SK-N-SH treated with all-trans-retinoic acid at 6 μM for 48 hours (cell line): ENCODE measurements at regions not wholly inside any gene's neighbourhood (a gene's known extent, or its start where the extent isn't known, plus 50 kb on each side); places are given as distances from the start of the nearest gene placed in this dataset.
"Not testable (repeated sequence)": the region's sequence is repeated elsewhere in the genome, so short reads cannot be mapped to it uniquely, and the experiment has no call there.

ENCODE experiments used
- ATAC-seq: fragments of 200-7000 bp; cut with Tn5 transposase; 3 replicates; pipeline ENCODE4 v1.9.1; 2020; ENCODE audit warnings: mild to moderate bottlenecking, moderate library complexity
- BACH2 ChIP-seq: fragments of 250-450 bp; sonication (Bioruptor Pico); IDR thresholded peaks from 2 replicates; pipeline ENCODE4 v1.9.0; 2021; ENCODE audit warnings: mild to moderate bottlenecking, borderline replicate concordance
- CSDC2 ChIP-seq: fragments of 250-450 bp; sonication (Bioruptor Pico); IDR thresholded peaks from 2 replicates; pipeline ENCODE4 v1.5.0; 2020; ENCODE audit warnings: mild to moderate bottlenecking, moderate library complexity
- ESRRG ChIP-seq: fragments of 250-450 bp; sonication (Bioruptor Pico); IDR thresholded peaks from 2 replicates; pipeline ENCODE4 v1.6.1; 2021; ENCODE audit warnings: mild to moderate bottlenecking
- GLIS3 ChIP-seq: fragments of 250-450 bp; sonication (Bioruptor Pico); IDR thresholded peaks from 2 replicates; pipeline ENCODE4 v1.5.0; 2020; ENCODE audit warnings: mild to moderate bottlenecking, moderate library complexity
- ISL1 ChIP-seq: fragments of 250-450 bp; sonication (Bioruptor Pico); IDR thresholded peaks from 2 replicates; pipeline ENCODE4 v2.1.2; 2022; ENCODE audit warnings: mild to moderate bottlenecking, moderate library complexity
- OSR1 ChIP-seq: fragments of 250-450 bp; sonication (Bioruptor Pico); IDR thresholded peaks from 2 replicates; pipeline ENCODE4 v1.8.0; 2022; ENCODE audit warnings: moderate library complexity, mild to moderate bottlenecking, inconsistent platforms
- PPARA ChIP-seq: fragments of 250-450 bp; sonication (Bioruptor Pico); IDR thresholded peaks from 2 replicates; pipeline ENCODE4 v1.5.0; 2020; ENCODE audit warnings: mild to moderate bottlenecking, borderline replicate concordance
- RARB ChIP-seq: fragments of 250-450 bp; sonication (Bioruptor Pico); IDR thresholded peaks from 2 replicates; pipeline ENCODE4 v1.8.0; 2021; ENCODE audit warnings: mild to moderate bottlenecking, moderate library complexity
- SNAI2 ChIP-seq: fragments of 250-450 bp; sonication (Bioruptor Pico); IDR thresholded peaks from 2 replicates; pipeline ENCODE4 v1.5.0; 2020; ENCODE audit warnings: mild to moderate bottlenecking, moderate library complexity
- TCF4 ChIP-seq: fragments of 250-450 bp; sonication (Bioruptor Pico); IDR thresholded peaks from 2 replicates; pipeline ENCODE4 v1.8.0; 2021; ENCODE audit warnings: mild to moderate bottlenecking, moderate library complexity, borderline replicate concordance
- TOX ChIP-seq: fragments of 250-450 bp; sonication (Bioruptor Pico); IDR thresholded peaks from 2 replicates; pipeline ENCODE4 v1.8.0; 2021; ENCODE audit warnings: mild to moderate bottlenecking, moderate library complexity, borderline replicate concordance
- ZC3H10 ChIP-seq: fragments of 250-450 bp; sonication (Bioruptor Pico); IDR thresholded peaks from 2 replicates; pipeline ENCODE4 v1.5.1; 2021; ENCODE audit warnings: mild to moderate bottlenecking, moderate library complexity
- ZFP3 ChIP-seq: fragments of 250-450 bp; sonication (Bioruptor Pico); IDR thresholded peaks from 2 replicates; pipeline ENCODE4 v1.5.0; 2020; ENCODE audit warnings: mild to moderate bottlenecking, moderate library complexity
- ZFP30 ChIP-seq: fragments of 450-650 bp; formaldehyde crosslinking; IDR thresholded peaks from 2 replicates; pipeline ENCODE4 v1.5.0; 2022; ENCODE audit warnings: mild to moderate bottlenecking, moderate library complexity
- ZNF565 ChIP-seq: fragments of 450-650 bp; formaldehyde crosslinking; conservative IDR thresholded peaks from 2 replicates; pipeline ENCODE4 v1.5.0; 2020; ENCODE audit warnings: low read depth, mild to moderate bottlenecking, moderate library complexity
- ZNF70 ChIP-seq: fragments of 450-650 bp; formaldehyde crosslinking; IDR thresholded peaks from 2 replicates; pipeline ENCODE4 v1.5.0; 2020; ENCODE audit warnings: mild to moderate bottlenecking, moderate library complexity
- ZNF8 ChIP-seq: fragments of 450-650 bp; formaldehyde crosslinking; IDR thresholded peaks from 2 replicates; pipeline ENCODE4 v1.5.0; 2020; ENCODE audit warnings: mild to moderate bottlenecking, moderate library complexity
- TF ChIP-seq, protein P1 (sequence below): fragments of 250-450 bp; sonication (Bioruptor Pico); IDR thresholded peaks from 2 replicates; pipeline ENCODE4 v1.5.0; 2020; ENCODE audit warnings: mild to moderate bottlenecking, moderate library complexity
- TF ChIP-seq, protein P2 (sequence below): fragments of 250-450 bp; sonication (Bioruptor Pico); IDR thresholded peaks from 2 replicates; pipeline ENCODE4 v1.8.0; 2021; ENCODE audit warnings: low read depth, mild to moderate bottlenecking, moderate library complexity, borderline replicate concordance
- TF ChIP-seq, protein P3 (sequence below): fragments of 250-450 bp; sonication (Bioruptor Pico); IDR thresholded peaks from 2 replicates; pipeline ENCODE4 v1.5.1; 2020; ENCODE audit warnings: low read depth, mild to moderate bottlenecking, moderate library complexity
- TF ChIP-seq, protein P4 (sequence below): fragments of 250-450 bp; sonication (Bioruptor Pico); IDR thresholded peaks from 2 replicates; pipeline ENCODE4 v1.5.1; 2021; ENCODE audit warnings: mild to moderate bottlenecking, moderate library complexity
- TF ChIP-seq, protein P5 (sequence below): fragments of 250-450 bp; sonication (Bioruptor Pico); IDR thresholded peaks from 2 replicates; pipeline ENCODE4 v1.8.0; 2020; ENCODE audit warnings: mild to moderate bottlenecking, moderate library complexity, borderline replicate concordance

DNA sequence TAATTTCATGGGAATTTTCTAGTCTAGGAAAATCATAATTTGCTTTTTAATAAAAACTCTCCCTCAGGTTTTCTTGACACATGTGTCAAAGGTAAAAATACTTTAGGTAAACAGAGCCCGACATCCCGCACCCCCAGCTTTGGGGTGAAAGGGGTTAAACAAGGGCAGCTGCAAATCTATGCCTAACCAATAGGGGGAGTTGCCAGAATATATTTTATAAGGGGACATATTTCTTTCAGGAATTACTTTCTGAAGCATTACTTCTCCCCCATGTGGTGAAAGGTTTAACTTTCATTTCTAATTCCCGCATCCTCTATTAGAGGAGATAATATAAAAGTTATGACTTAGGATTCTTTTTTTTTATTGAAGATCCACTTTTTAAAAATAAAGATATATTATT is 53.9 kb upstream of the HEPH start:
- ATAC-seq, result peak; percentile 35; the same call in 1 of the 3 replicates

DNA sequence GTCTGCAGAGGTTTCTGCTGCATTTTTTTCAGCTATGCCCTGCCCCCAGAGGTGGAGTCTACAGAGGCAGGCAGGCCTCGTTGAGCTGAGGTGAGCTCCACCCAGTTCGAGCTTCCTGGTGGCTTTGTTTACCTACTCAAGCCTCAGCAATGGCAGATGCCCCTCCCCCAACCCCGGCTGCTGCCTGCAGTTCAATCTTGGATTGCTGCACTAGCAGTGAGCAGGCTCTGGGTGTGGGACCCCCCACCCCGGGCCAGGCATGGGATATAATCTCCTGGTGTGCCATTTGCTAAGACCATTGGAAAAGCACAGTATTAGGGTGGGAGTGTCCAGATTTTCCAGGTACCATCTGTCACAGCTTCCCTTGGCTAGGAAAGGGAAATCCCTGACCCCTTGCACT is 56.2 kb upstream of the HEPH start:
- ATAC-seq, result not testable (repeated sequence)

More for the DNA sequence above, 53.9 kb upstream of the HEPH start:
- TF ChIP-seq ISL1 (no peak), CSDC2 (CRISPR knock-in tag) (no peak), RARB (CRISPR knock-in tag) (no peak), ZNF565 (no peak), TOX (no peak)
- TF ChIP-seq, protein P1, sequence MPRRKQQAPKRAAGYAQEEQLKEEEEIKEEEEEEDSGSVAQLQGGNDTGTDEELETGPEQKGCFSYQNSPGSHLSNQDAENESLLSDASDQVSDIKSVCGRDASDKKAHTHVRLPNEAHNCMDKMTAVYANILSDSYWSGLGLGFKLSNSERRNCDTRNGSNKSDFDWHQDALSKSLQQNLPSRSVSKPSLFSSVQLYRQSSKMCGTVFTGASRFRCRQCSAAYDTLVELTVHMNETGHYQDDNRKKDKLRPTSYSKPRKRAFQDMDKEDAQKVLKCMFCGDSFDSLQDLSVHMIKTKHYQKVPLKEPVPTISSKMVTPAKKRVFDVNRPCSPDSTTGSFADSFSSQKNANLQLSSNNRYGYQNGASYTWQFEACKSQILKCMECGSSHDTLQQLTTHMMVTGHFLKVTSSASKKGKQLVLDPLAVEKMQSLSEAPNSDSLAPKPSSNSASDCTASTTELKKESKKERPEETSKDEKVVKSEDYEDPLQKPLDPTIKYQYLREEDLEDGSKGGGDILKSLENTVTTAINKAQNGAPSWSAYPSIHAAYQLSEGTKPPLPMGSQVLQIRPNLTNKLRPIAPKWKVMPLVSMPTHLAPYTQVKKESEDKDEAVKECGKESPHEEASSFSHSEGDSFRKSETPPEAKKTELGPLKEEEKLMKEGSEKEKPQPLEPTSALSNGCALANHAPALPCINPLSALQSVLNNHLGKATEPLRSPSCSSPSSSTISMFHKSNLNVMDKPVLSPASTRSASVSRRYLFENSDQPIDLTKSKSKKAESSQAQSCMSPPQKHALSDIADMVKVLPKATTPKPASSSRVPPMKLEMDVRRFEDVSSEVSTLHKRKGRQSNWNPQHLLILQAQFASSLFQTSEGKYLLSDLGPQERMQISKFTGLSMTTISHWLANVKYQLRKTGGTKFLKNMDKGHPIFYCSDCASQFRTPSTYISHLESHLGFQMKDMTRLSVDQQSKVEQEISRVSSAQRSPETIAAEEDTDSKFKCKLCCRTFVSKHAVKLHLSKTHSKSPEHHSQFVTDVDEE (CRISPR knock-in tag), result no peak
- TF ChIP-seq, protein P2, sequence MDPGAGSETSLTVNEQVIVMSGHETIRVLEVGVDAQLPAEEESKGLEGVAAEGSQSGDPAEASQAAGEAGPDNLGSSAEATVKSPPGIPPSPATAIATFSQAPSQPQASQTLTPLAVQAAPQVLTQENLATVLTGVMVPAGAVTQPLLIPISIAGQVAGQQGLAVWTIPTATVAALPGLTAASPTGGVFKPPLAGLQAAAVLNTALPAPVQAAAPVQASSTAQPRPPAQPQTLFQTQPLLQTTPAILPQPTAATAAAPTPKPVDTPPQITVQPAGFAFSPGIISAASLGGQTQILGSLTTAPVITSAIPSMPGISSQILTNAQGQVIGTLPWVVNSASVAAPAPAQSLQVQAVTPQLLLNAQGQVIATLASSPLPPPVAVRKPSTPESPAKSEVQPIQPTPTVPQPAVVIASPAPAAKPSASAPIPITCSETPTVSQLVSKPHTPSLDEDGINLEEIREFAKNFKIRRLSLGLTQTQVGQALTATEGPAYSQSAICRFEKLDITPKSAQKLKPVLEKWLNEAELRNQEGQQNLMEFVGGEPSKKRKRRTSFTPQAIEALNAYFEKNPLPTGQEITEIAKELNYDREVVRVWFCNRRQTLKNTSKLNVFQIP, result no peak
- TF ChIP-seq, protein P3, sequence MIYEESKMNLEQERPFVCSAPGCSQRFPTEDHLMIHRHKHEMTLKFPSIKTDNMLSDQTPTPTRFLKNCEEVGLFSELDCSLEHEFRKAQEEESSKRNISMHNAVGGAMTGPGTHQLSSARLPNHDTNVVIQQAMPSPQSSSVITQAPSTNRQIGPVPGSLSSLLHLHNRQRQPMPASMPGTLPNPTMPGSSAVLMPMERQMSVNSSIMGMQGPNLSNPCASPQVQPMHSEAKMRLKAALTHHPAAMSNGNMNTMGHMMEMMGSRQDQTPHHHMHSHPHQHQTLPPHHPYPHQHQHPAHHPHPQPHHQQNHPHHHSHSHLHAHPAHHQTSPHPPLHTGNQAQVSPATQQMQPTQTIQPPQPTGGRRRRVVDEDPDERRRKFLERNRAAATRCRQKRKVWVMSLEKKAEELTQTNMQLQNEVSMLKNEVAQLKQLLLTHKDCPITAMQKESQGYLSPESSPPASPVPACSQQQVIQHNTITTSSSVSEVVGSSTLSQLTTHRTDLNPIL, result no peak

DNA sequence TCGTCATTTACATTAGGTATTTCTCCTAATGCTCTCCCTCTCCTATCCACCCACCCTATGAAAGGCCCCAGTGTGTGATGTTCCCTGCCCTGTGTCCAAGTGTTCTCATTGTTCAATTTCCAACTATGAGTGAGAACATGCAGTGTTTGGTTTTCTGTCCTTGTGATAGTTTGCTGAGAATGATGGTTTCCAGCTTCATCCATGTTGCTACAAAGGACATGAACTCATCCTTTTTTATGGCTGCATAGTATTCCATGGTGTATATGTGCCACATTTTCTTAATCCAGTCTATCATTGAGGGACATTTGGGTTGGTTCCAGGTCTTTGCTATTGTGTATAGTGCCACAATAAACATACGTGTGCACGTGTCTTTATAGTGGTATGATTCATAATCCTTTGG is 61.6 kb upstream of the HEPH start:
- not testable (repeated sequence) for ATAC-seq

DNA sequence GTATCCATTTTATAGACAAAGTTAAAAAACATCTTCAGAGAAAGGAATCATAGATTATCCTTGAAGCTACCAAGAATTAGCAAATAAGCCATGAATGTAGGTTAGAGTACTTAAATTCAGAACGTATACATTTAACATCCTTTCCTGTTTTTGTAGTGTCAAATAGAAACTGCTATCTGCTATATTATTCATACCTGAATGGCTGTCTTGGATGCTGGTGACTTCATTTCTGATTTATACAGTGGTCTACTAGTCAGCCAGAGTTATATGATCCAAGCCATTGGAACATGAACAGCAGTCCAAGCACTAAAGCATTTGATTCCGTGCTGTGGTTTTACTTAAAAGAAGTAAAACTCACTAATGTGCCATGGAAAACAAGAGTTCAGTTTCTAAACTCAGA is 58.3 kb upstream of the VSIG4 start:
- TF ChIP-seq GLIS3 (CRISPR knock-in tag) (no peak), ZFP3 (CRISPR knock-in tag) (no peak), ZFP30 (no peak), RARB (CRISPR knock-in tag) (no peak), ZNF565 (no peak), ISL1 (no peak), CSDC2 (CRISPR knock-in tag) (no peak), ESRRG (CRISPR knock-in tag) (no peak), ZC3H10 (no peak), OSR1 (CRISPR knock-in tag) (no peak), SNAI2 (CRISPR knock-in tag) (no peak), ZNF8 (no peak), BACH2 (CRISPR knock-in tag) (no peak), TCF4 (CRISPR knock-in tag) (no peak), PPARA (CRISPR knock-in tag) (no peak), TOX (no peak), ZNF70 (CRISPR knock-in tag) (no peak)
- TF ChIP-seq, protein P4, sequence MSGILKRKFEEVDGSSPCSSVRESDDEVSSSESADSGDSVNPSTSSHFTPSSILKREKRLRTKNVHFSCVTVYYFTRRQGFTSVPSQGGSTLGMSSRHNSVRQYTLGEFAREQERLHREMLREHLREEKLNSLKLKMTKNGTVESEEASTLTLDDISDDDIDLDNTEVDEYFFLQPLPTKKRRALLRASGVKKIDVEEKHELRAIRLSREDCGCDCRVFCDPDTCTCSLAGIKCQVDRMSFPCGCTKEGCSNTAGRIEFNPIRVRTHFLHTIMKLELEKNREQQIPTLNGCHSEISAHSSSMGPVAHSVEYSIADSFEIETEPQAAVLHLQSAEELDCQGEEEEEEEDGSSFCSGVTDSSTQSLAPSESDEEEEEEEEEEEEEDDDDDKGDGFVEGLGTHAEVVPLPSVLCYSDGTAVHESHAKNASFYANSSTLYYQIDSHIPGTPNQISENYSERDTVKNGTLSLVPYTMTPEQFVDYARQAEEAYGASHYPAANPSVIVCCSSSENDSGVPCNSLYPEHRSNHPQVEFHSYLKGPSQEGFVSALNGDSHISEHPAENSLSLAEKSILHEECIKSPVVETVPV (CRISPR knock-in tag), result no peak
- TF ChIP-seq, protein P5, sequence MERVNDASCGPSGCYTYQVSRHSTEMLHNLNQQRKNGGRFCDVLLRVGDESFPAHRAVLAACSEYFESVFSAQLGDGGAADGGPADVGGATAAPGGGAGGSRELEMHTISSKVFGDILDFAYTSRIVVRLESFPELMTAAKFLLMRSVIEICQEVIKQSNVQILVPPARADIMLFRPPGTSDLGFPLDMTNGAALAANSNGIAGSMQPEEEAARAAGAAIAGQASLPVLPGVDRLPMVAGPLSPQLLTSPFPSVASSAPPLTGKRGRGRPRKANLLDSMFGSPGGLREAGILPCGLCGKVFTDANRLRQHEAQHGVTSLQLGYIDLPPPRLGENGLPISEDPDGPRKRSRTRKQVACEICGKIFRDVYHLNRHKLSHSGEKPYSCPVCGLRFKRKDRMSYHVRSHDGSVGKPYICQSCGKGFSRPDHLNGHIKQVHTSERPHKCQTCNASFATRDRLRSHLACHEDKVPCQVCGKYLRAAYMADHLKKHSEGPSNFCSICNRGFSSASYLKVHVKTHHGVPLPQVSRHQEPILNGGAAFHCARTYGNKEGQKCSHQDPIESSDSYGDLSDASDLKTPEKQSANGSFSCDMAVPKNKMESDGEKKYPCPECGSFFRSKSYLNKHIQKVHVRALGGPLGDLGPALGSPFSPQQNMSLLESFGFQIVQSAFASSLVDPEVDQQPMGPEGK (CRISPR knock-in tag), result no peak
- ATAC-seq, result no peak

DNA sequence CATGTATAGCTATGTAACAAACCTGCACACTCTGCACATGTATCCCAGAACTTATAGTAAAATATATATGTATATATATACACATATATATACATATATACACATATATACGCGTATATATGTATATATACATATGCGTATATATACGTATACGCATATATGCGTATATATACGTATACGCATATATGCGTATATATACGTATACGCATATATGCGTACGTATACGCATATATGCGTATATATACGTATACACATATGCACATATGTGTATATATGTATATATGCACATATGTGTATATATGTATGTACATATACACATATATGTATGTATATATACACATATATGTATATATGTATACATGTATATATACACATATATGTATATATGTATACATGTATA is 57.1 kb upstream of the VSIG4 start:
- not testable (repeated sequence) for ATAC-seq

DNA sequence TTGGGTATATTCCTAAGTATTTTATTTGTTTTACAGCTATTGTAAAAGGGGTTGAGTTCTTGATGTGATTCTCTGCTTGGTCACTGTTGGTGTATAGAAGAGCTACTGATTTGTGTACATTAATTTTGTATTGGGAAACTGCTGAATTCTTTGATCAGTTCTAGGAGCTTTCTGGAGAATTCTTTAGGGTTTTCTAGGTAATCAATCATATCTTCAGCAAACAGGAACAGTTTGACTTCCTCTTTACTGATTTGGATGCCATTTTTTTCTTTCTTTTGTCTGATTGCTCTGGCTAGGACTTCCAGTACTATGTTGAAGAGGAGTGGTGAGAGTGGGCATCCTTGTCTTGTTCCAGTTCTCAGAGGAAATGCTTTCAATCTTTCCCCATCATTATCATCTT is 50.1 kb upstream of the VSIG4 start:
- not testable (repeated sequence) for ATAC-seq
